KBM-7 (cell line): ENCODE measurements at regions not wholly inside any gene's neighbourhood (a gene's known extent, or its start where the extent isn't known, plus 50 kb on each side); places are given as distances from the start of the nearest gene placed in this dataset.
A peak's percentile ranks its signal among the peaks of the same experiment; 100 is the strongest.
"Not testable (repeated sequence)": the region's sequence is repeated elsewhere in the genome, so short reads cannot be mapped to it uniquely, and the experiment has no call there.

Experiments
- DNase-seq: peaks from one replicate; pipeline ENCODE4 v3.0.0-alpha.2; 2015
- in situ Hi-C: fragments of 300-500 bp; cut with MboI; formaldehyde crosslinking; loops from 2 replicates; pipeline ENCODE4 v1.14.3; 2020; ENCODE audit warnings: low sequenced_read_pairs, low pct_unique_long_range_greater_than_20kb, mixed read lengths

DNA sequence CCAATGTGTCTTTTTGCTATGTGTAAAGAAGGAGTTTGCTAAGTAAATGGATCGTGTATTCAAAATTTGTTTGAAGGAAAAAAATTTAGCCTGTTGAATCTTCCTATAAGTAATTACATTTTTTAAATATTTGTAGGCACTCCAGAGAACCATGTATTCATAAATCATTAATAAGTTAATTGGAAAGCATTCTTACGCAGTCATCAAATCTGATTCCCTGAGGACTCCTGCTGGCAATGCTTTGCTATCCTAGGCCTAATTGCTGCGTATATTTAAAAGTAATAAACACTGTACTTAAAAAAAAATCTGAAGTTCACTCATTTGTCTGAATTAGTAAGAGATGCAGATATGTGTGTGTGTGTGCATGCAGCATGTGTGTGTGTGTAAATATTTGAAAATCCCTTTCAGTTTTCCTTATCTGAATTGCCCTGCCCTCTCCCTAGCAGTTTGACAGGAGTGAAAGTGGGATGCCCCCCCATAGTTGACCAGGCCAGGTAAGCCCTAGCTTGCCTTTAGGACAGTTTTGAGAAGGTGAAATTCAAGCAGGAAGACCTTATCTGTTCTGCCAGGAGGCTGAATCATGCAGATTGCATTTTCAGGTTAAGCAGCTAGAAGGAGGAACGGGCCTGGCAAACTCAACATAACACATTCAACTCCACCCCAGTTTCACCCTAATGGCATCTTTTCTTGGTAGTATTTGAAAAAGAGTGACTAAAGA, 81.2 kb upstream of the DNAH5 start:
- DNase-seq, result no peak
- in situ Hi-C loops, result no loop called here

DNA sequence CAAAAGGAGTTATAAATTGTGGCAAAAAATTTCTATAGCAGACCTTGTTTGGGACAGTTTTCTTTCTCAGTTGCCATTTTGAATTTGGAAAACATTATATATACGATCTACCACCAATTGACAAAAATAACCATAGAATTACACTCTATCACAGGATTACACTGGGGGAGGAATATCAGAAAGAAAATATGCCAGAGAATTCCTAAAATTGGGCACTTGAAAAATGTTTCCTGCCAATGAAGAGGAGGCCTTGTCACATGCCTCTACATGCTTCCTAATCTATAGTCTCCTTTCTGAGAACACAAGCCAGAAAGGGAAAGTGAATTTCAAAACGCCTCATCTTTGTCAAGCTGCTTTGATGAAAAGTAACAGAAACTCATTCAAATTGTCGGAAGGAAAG, 78.5 kb upstream of the DNAH5 start:
- in situ Hi-C loops, result no loop called here
- DNase-seq, result no peak

GRCh38 chr5:14020944-14021343, 76.5 kb upstream of the DNAH5 start:
- DNase-seq, in situ Hi-C loops: not testable (repeated sequence)

DNA sequence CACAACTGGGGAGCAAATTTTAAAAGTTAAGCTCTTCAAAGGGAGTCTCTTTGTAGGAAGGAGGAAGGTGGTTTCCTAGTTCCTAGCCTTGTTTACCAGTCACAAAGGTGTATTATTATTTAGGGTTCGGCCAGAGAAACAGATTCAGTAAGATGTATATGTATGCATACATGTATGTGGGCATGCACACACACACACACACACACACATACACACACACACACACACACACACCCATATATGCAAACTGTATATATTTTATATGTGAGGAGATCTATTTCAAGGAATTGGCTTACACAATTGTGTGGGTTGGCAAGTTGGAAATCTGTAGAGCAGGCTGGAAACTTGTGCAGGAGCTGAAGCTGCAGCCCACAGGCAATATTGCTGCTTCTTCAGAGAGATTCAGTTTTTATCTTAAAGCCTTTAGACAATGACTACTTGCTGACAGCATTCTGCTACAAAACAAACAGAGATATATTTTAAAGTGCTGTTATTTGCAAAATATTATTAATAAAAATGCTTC, 75.3 kb upstream of the DNAH5 start:
- in situ Hi-C loops, result no loop called here
- no peak for DNase-seq

- DNase-seq, result no peak
- in situ Hi-C loops, result no loop called here
These were observed 73.4 kb upstream of the DNAH5 start for GRCh38 chr5:14017904-14018303.

GRCh38 chr5:14016549-14016948, 72.1 kb upstream of the DNAH5 start:
- in situ Hi-C loops, result no loop called here
- no peak for DNase-seq

GRCh38 chr5:14011089-14012020, 66.9 kb upstream of the DNAH5 start:
- in situ Hi-C loops, result no loop called here
- DNase-seq, result peak; percentile 87

GRCh38 chr5:14009575-14009974, 65.1 kb upstream of the DNAH5 start:
- in situ Hi-C loops, result no loop called here
- no peak for DNase-seq

DNA sequence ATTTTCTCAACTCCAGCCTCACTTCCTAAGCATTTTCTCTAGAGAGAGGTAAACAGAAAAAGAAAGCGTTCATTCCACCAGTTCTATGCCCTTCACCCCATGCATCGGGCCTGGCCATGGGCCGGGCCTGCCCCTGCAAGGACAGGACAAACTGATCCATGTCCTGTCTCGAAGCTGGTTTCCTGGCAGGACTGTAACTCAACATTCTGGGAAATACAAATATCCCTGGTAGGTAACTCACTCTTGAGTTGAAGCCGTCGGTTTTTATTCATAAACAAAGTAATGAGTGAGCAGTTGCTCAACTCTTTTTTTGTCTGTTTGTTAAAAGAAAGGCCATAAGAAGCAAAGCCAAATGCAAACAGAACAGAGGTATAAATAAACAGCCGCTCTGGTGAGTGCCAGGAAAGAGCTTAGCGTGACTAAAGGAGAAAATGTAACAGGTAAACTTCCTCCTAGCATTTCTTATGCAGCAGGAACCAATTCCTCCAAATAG, 64.4 kb upstream of the DNAH5 start:
- no peak for DNase-seq
- in situ Hi-C loops, result no loop called here

DNA sequence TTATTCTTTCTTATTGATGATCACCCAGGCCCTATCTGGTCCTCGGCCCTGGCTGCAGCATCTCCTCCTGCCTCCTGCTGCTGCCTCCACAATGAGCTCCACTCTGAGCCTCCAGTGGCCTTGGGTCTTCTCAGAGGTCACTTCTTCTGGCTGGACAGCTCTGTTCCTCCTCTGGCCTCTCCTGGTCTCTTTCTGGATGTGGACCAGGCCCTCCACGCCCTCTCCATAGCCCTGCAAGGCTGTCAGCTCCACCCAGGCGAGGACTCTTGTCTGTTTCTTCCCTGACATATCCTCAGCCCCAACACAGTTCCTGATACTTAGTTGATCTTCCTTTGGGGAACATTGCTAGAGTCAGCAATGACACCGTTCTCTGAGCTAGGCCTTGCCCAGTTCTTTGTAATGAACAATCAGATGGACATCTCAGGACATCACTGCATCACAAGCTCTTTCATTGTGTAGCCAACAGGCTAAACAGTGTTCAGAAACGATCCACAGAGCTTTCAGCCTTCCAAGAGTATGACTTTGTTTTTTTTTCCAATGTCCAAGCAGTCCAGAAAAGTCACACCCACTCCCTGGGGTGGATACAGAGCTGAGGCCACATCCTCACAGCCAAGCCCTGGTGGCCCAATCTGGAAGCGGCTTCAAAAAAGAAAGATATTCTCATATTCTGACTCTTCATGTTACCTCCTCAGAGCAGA, 62.5 kb upstream of the DNAH5 start:
- in situ Hi-C loops, result no loop called here
- DNase-seq, result no peak

- in situ Hi-C loops, result no loop called here
- DNase-seq, result no peak
These were observed 60.3 kb upstream of the DNAH5 start for GRCh38 chr5:14004598-14005394.

GRCh38 chr5:14003936-14004335, 59.4 kb upstream of the DNAH5 start:
- in situ Hi-C loops, result no loop called here
- DNase-seq, result peak; percentile 24

DNA sequence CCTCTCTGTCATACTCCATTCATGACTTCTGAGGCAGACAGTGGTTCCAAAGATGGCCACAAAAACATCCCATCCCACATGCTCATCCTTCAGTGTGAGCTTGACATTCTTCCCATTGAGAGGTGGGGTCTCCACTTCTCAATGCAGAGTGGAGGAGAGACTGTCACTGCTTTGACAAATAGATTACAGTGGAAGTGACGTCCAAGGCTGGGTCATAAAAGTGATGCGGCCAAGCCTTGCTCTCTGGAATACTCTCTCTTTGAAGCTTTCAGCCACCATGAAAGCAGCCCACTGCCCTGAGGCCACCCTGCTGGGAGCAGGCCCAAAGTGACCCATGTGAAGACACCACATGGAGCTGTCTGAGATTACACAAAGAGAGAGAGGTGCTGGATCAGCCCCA, 59.0 kb upstream of the DNAH5 start:
- DNase-seq, result no peak
- in situ Hi-C loops, result no loop called here

DNA sequence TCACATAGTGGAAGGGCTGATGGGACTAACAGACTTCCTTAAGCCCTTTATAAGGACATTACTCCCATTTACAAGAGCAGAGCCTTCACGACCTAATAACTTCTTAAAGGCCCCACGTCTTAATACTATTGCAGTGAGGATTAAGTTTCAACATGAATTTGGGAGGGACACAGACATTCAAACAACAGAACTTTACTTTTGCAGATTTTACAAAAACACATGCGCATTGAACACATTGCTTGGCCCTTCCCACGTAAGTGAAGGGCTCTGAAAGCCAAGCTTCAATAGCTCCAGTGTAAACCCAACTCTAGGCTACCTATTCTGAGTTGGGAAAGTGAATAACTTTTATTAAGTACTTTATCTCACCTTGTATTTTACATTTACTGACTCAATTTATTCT, 53.8 kb upstream of the DNAH5 start:
- in situ Hi-C loops, result loop anchor here (25.0 kb wide), 2 partner anchors 264 to 639 kb away; no protein-coding TSS in a partner anchor
- no peak for DNase-seq

DNA sequence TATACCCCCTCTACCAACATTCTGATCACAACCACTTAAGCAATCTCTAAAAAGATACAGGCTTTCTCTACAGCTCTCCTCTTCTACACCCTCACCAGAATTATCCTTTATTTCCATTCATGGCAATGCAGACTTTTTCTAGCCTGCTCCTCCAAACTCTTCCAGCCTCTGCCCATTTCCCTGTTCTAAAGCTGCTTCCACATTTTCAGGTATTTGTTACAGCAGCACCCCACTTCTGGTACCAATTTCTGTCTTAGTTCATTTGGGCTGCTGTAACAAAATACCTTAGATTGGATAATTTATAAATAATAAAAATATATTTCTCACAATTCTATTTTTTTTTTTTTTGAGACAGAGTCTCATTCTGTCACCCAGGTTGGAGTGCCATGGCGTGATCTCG, 53.0 kb upstream of the DNAH5 start:
- in situ Hi-C loops, result loop anchor here (25.0 kb wide), 2 partner anchors 265 to 640 kb away; no protein-coding TSS in a partner anchor
- no peak for DNase-seq

DNA sequence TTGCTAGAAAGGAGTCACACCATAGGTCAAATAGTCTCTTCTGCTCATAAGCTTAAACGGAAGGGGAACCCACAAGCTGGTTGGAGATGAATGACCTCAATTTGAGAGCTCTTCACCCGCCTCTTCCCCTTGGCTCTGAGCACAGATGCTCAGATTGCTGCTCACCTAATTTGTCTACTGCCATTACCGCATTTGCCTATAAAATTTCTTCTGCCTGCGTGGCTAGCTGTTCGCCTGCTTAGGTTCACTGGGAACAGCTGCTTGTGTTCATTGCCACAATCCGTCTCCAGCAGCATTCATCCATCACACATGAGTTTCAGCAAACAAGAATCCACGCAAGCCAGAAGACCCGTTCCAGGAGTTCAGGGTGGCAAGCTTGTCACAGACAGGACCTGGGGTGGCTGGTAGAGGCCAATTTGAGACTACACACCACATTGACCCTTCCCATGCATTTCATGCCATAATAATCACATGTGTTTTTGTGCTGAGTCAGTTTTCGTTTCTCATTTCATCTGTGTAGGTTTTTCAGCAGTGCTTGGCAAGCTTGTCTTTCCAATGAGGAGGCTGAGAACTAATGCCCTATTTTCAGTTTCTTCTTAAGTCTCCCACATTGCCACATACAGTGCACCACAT, 50.2 kb upstream of the DNAH5 start:
- in situ Hi-C loops, result loop anchor here (25.0 kb wide), 2 partner anchors 268 to 643 kb away; no protein-coding TSS in a partner anchor
- no peak for DNase-seq
